NCI-H524 treated with DMSO at 0.1 percent for 48 hours (cell line): ENCODE measurements at regions not wholly inside any gene's neighbourhood (a gene's known extent, or its start where the extent isn't known, plus 50 kb on each side); places are given as distances from the start of the nearest gene placed in this dataset.

Experiments used
- DNase-seq: peaks from one replicate; lab custom pipeline; 2025; lab: John Stamatoyannopoulos, UW

DNA sequence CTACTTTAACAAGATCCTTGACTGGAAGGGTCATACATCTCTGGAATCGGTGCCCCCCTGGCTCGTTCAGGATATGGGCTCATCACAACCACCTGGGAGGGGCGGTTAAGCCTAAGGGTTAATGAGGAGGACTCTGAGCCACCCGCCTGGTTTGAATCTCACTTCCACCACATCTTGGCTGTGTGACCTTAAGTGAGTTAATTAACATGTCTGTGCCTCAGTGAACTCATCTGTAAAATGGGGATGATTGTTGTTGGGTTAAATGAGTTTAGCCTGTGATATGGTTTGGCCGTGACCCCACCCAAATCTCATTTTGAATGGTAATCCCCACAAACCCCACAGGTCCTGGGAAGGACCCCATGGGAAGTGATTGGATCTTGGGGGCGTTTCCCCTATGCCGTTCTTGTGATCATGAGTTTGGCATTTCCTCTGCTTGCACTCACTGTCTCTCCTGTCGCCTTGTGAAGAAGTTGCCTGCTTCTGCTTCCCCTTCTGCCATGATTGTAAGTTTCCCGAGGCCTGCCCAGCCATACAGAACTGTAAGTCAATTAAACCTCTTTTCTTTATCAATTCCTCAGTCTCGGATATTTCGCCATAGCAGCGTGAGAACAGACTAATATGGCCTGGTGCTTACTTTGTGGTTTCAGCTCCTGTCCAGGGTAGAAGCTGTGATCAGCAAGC, 214.0 kb upstream of the CIBAR2 start:
- no peak for DNase-seq

DNA sequence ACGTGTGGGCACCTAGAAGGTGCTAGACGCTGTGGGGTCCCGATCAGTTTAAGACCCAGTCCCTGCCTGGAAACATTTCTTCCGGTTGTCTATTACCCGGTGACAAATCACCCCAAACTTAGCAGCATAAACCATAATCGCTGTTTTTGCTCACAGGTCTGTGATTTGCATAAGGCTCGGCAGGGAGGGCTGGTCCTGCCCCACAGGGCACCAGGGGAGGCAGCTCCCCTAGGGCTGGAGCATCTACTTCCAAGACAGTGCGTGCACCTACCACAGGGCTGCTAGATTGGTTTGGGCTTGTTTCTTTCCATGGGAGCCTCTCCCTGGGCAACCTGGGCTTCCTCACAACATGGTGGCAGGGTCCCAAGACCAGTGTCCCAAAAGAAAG, 214.5 kb upstream of the CIBAR2 start:
- no peak for DNase-seq

DNA sequence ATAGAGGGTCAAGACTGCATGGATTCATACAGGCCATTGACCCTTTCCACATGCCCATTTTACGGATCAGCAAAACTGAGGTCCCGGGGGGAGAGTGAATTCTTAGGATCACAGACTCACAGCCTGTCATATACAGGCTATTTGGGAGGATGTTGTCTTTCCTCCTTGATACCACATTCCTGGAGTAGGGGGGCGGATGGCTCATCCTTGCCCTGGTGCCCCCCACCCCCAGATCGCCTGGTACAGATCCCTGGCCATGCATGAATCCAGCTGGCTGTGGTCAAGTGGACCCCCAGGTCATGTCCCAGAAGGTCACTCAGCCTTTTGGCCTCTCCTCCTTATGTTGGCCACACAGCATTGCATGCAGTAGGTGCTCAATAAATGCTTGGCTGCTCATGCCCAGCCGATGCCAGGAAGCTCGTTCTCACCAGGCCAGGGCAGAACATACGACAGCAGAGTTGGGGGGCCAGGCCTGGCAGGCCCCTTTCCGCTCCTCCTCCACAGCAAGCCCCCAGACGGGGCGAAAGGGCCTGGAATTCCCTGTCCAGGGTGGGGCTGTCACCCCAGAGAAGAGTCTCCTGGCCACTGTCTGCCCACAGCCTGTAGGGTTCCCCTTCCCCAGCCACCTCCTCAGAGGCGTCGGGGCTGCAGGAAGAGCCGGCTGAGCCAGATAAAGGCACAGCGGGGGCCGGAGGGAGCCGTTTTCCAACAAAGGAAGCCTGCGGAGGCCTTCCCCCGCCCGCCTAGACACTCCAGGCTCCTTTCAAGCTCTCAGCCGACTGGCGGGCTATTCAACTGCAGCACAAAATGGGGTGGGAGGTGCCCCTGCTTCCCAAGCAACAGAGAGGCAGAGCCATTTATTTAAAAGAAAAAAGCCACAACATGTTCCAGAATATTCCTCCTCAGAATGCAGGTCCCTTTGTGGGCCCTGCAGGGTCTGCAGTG, 215.7 kb upstream of the CIBAR2 start:
- peak; percentile 52 for DNase-seq

DNA sequence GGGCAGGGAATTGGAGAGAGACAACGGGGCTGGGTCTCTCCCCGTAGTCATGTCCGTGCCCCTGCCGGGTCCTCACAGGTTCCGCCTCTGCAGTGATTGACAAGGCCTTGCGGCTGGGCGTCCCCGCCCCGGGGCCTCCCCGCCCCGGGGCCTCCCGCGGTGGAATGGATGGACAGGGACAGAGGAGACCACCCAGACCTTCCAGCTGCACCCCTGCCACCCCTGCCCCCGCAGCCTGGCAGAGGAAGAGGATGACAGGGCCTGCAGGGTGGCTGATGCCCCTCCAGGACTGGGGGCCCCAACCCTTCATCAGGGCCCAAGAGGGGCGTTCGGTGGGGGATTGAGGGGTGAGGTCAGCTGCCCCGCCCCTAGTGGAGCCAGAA, 216.4 kb upstream of the CIBAR2 start:
- DNase-seq, result no peak

DNA sequence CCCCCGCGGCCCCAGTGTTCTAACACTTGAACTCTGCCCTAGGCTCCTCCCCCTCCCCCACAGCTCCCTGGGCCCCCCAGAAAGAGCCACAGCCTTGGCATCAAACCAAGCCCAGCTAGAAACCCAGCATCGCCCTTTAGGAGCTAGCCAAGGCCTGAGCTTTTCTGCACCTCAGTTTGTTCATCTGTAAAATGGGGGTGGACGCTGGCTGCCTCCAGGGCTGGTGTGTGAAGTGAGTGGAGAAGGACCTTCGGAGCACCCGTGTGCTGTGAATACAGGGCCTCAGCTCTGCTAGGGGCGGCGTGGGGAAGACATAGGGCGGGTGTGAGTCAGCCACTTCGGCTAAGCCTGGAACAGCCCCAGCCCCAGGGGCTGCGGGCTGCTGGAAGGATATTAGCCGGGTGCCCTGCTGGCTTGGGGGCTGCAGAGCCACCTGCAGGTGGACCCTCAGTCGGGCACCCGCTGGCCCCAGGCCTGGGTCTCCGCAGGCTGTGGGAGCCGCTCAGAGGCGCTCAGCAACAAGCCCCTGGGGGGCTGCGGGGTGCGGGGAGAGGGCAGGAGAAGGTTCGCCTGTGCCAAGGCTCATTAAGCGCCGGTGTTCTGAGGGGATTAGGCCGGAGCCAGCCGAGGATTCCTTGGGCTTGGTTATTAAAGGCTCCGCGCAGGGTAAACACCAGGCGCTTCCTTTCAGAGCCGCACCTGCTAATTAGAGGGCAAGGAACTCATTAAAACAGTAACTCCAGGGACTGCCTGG, 217.0 kb upstream of the CIBAR2 start:
- peak; percentile 82 for DNase-seq

DNA sequence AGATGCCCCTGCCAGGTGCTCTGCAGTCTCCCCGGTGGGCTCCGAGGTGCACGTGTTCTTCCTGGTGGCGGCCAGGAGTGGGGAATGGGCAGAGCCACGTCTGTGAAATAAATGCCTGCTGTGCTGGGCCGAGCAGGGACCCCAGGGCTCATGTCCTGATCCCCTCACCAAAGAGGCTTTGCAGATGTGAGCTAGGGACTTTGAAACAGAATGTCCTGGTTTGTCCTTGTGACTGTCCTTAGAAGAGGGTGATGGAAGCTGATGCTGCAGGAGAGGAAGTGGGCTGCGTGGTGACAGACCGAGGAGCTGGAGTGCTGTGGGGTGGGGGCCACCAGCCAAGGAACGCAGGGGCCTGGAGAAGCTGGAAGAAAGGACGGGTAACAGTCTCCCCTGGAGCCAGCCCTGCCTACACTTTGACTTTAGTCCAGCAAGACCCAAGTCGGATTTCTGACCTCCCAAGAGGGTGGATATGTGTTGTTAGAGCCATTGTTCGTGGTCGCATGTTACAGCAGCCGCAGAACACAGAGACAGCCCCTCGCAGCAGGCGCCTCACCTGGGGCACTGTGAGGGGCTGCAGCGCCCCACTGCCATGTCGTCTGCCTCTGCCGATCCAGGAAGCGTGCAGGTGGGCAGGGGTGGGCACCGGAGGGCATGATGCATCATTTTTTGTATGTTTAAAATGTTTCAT, 217.9 kb upstream of the CIBAR2 start:
- no peak for DNase-seq

DNA sequence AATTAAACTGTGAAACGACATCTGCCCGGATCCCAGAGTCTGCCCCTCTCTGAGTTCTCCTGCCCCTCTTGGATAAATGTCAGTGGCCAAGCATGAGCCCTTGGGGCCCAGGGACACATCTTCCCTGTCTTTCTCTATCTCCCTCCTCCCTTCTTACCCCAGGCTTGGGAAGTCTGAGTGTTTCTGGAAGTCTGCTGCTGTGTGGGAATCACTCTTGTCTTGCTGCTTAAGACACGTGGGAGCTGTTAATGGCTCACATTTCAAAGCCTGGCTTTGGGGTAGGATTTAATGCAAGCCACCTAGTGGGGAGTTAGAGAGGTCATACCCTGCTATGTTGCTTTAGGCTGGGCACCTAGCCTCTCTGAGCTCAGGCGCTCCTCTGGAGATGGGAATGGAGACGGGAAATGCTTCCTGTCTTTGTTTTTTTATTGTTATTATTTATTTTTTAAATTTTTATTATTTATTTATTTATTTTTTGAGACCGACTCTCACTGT, 218.5 kb upstream of the CIBAR2 start:
- DNase-seq, result peak; percentile 90

DNA sequence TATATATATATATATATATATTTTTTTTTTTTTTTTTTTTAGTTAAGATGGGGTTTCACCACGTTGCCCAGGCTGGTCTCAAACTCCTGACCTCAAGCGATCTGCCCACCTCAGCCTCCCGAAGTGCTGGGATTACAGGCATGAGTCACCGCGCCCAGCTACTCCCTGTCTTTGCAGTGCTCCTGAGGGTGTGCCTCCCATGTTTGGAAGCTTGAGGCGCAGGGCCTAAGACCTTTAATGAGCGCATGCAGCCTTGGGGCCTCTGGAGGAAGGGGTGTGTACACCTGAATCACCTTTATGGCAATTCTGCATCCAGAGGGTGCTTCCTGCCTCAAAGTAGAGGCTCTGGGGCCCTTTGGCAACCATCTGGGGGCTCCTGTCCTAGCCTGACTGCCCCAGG, 219.4 kb upstream of the CIBAR2 start:
- DNase-seq, result no peak

DNA sequence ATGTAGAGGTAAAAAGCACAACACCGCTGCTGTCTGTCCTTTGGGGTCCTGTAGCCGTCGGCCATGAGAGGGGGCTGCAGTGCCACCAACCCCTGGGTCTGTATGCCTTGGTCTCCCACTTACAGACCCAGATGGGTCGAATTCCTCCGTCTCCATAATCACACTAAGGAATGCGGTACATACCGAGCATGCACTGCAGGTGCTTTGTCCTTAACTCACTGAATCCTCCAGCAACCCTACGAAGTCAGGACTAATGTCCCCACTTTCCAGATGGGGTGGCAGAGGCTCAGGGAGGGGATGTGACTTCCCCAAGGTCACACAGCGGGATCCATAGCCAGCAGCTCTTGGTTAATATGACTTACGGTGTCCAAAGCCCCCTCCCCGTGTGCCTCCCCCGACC, 219.9 kb upstream of the CIBAR2 start:
- no peak for DNase-seq

DNA sequence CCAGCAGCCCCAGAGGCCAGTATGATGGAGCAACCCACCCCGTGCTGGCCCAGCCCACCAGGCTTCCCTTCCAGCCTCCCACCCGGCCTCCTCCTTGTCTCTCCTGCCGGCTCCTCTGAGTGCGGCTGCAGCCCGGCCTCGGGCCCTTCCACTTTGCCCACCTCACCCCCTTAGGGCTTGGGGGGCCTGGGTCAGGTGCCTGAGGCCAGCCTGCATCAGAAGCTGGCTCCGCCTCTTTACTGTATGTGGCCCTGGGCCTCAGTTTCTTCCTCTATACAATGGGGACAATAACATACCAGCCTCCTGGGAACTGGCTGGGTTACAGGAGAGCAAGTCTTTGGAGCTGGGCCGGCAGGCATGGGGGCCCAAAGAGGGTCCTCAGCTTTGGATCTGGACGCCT, 221.1 kb upstream of the CIBAR2 start:
- no peak for DNase-seq

DNA sequence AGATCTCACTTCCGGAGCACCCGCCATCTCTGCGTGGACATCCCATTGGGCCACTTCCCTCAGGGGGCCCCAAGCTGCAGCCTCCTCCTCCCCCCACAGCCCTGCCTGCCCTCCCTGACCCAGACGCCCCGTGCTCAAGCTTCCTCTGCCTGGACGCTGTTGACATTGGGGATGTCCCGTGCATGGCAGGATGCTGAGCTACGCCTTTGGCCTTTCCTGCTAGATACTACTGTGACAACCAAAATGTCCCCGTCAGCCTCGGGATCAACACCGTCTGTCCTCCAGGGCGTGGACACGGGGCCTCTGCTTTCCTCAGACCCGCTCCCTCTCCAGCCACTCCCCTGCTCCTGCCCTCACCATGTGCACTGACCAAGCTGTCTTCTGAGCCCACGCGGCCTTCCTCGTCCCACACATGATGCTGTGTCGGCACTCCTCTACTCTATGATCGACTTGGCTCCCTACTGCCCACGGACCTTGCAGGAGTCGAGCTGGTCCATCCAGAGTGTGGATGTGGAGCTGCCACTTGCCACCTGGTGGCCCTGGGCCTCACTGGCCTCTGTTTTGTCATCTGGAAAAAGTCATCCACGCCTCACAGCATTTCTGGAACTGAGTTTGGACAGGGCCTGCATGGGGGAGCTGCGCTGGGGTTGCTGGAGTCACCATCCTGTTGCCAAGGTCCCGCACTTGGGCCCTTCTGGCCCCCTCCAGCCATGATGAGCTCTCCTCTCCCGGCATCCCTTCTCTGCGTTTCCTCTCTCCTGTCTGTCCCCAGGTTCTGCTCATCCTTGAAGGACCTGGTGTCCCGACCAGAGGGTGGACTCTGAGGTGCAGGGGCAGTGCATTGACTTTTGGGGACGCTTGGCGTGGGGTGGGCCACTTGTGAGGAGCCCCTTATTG, 221.7 kb upstream of the CIBAR2 start:
- no peak for DNase-seq

DNA sequence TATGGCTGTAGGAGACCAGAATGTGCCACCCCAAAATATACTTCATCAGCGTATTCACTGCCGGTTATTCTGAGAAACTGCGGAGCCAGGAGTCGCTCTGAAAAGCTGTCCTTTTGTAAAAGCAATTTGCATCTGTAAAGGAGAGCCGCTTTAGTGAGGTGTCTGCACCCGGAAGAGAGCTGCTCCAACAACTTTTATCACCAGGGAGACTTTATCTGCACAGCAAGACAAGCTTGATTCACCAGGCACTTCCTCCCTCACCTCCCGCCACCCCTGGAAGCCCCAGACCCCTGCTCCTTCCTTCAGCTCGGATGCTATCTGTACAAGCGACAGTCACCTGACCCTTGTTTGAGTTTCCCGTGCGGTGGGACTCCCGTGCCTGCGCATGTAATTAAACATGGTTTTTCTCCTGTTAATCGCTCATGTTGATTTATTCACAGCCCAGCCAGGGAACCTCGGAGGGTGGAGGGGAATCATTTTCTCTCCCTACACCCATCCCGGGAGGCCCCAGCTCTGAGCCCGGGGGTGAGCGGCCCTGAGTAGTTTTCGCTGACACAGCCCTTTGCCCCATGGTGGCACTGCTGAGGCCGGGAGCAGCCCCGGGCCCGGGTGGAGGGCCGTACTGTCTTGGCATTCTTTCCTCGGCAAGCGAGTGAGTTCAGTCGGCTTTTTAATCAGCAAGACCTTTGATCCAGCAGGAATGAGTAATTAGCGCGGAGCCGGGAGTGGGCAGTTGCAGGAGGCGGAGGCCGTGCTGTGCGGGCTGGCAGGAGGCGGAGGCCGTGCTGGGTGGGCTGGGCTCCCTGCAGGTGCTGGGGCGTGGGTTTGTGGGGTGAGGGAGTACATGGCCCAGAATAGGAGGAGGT, 222.7 kb upstream of the CIBAR2 start:
- DNase-seq, result no peak

DNA sequence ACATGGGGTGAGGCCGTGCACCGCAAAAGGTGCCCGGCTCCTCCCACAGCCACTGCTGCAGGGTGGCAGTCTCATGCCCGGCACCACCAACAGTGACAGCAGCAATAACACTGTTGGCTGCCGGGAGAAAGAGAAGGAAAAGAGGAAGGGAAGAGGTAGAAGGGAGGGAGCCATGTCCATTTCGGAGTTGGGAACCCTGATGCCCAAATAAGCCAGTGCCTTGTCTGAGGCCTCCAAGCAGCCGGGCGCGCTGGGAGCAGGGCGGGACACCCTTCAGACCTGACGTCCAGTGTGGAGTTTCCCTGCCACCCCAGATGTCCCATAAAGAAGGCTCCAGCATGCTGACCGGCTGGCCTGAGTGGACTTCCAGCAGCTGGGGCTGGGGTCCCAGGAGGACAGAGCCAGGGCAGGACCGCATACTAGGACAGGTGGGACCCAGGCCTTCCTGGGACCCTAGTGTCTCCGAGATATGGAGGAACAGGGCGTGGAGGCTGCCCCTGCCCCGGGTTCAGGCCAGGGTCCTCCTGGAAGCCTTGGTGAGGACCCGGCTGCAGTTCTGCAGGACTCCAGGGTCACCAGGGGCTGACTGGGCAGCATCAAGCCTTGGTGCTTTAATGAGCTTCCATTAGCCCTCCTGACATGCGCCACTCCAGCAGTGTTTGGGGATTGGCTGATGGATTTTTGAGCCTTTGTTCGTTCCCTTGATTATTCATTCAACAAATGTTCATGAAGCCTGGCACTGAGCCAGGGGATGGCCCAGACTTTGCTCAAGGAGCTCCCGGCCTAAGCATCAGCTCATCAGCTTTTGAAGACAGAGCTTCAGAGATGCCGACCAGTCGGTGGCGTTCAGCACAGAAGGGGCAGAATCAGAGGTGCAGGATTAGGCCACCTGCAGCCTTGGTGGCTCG, 223.6 kb upstream of the CIBAR2 start:
- DNase-seq, result no peak

DNA sequence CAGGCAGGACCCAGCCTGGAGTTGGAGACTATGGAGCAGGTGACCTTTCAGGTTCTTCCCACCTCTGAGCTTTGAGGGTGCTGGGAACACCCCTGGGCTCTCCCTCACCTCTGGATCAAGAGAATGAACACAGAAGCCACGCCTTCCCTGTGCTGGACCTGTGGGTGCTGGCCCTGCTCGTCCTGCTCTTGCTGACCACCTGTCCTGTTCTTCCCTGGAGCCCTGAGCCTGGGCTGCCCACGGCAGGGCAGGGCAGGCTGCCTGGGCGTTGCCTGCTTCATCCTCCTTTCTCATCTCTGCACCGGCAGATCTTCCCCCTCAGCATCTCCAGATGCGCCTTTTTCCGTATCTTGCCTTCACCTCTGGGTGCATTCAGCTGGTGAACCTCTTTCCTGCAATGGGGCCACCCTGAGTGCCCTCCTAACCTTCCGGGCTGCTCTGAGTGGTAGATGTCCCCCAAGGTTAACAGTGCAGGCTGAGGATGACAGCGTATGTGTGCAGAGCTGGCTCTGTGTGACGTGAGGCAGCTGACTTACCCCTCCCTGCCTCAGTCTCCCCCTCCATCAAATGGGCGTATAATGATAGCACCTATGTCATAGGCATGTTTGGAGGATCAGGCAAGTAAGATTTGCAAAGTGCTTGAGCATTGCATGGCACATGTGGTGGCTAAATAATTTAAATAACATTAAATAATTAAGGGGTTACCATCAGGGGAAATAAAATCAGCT, 225.8 kb upstream of the CIBAR2 start:
- no peak for DNase-seq

DNA sequence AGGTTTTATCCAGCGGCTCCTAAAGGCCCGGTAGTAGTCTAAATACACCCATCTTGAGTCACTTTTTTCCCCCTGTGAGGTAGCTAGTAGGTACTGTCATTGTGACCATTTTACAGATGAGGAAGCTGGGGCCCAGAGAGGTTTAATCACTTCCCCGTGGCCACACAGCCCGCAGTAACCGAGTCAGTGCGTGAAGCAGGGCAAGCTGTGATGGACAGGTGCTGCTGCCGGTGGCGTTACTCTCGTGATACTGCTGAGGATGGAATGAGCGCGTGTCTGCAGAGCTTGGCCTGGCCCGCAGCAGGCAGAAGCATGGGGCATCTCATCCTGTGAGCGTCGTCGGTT, 226.3 kb upstream of the CIBAR2 start:
- DNase-seq, result no peak

DNA sequence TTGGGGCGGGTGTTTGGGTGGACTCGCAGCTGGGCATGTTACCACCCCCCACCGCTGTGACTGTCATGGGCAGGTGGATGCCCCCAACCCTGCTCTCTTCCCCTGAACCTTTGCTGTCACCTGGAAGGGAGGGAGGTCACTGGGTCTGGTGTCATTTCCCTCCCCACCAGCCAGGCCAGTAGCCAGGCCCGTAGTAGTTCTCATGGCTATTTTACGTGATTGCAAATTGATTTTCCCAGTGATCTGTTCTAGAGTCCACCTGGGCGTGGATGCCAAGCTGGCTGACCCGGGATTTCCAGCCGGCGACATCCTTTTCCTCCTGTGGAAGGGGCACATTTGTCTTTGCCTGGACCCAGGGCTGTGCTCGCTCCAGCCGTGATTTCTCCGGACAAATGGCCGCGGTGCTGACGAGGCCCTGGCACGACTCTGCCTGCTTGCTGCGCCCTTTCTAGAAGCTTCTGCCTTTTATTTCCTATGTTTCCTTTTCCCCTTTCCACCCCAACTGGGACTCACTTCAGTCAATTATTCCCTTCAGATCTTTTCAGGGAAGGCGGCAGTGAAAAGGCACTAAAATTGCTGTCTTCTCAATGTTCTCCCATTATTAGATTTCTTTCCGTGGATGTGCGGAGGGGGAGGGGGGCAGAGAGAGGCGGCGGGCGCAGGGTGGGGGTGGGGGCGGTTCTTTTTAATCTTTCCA, 226.9 kb upstream of the CIBAR2 start:
- no peak for DNase-seq

DNA sequence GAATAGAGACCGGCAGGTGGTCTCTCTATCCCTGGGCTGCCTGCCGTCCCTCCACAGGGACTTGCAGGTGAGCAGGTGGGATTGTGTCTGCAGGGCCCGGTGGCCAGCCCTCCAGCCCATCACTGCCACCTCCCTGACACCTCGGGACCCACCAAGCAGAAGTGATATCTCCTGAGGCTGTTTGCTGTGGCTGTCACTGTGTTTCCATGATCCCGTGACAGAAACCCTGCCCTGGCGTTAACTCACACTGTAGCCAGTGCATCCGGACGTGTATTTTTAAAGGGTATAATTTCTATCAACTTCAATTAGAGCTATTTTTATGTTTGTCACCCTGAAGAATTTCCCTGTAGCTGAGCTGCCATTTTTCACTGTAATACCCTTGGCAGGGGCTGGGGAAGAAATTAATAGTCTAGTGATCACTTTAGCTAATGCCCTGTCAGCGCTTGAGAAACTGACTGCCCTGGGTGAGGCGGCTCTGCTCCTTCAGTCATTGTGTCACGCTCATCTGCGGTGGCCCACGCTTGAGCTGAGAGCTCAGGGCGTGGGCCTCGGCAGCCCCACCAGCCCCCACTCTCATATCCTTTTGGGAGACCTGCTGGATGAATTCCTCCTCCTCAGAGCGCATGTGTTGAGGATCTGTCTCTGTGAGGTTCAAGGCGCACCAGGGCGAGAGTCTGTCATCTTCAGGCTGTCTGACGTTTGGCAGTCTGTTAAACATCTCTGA, 229.9 kb upstream of the CIBAR2 start:
- no peak for DNase-seq
